GM18868 (cell line): ENCODE measurements at regions not wholly inside any gene's neighbourhood (a gene's known extent, or its start where the extent isn't known, plus 50 kb on each side); places are given as distances from the start of the nearest gene placed in this dataset.

ENCODE experiments used
- ATAC-seq: cut with Tn5 transposase; IDR thresholded peaks from one replicate; pipeline ENCODE4 v1.9.1; 2021; ENCODE audit warnings: mild to moderate bottlenecking, moderate library complexity; ENCODE audit not compliant: unreplicated experiment

- no peak for ATAC-seq
These were observed 550.1 kb downstream of the SLITRK6 start for GRCh38 chr13:85249151-85249550.

GRCh38 chr13:85247780-85248179 is 551.4 kb downstream of the SLITRK6 start:
- ATAC-seq: no peak

- ATAC-seq: no peak
These were observed 555.4 kb downstream of the SLITRK6 start for GRCh38 chr13:85243831-85244230.

- ATAC-seq: no peak
These were observed 558.2 kb downstream of the SLITRK6 start for GRCh38 chr13:85241060-85241459.

- no peak for ATAC-seq
These were observed 562.8 kb downstream of the SLITRK6 start for GRCh38 chr13:85236413-85236812.

GRCh38 chr13:85230691-85231093 is 568.5 kb downstream of the SLITRK6 start:
- no peak for ATAC-seq

GRCh38 chr13:85228692-85229091 is 570.5 kb downstream of the SLITRK6 start:
- ATAC-seq: no peak

- ATAC-seq: no peak
These were observed 575.1 kb downstream of the SLITRK6 start for GRCh38 chr13:85223883-85224656.

- ATAC-seq: no peak
These were observed 582.6 kb downstream of the SLITRK6 start for GRCh38 chr13:85216576-85216975.

- ATAC-seq: no peak
These were observed 586.5 kb downstream of the SLITRK6 start for GRCh38 chr13:85212692-85213091.

- no peak for ATAC-seq
These were observed 594.4 kb downstream of the SLITRK6 start for GRCh38 chr13:85204668-85205344.

- no peak for ATAC-seq
These were observed 601.8 kb downstream of the SLITRK6 start for GRCh38 chr13:85197431-85197830.

- no peak for ATAC-seq
These were observed 604.7 kb downstream of the SLITRK6 start for GRCh38 chr13:85194482-85194881.

- ATAC-seq: no peak
These were observed 607.1 kb downstream of the SLITRK6 start for GRCh38 chr13:85191996-85192718.

- ATAC-seq: no peak
These were observed 612.7 kb downstream of the SLITRK6 start for GRCh38 chr13:85186356-85187045.

GRCh38 chr13:85174291-85174690 is 624.9 kb downstream of the SLITRK6 start:
- no peak for ATAC-seq

- no peak for ATAC-seq
These were observed 628.8 kb downstream of the SLITRK6 start for GRCh38 chr13:85170372-85170771.

- ATAC-seq: no peak
These were observed 632.3 kb downstream of the SLITRK6 start for GRCh38 chr13:85166891-85167290.

- no peak for ATAC-seq
These were observed 636.2 kb downstream of the SLITRK6 start for GRCh38 chr13:85163063-85163462.

GRCh38 chr13:85148009-85148408 is 651.2 kb downstream of the SLITRK6 start:
- ATAC-seq: no peak

- no peak for ATAC-seq
These were observed 656.8 kb downstream of the SLITRK6 start for GRCh38 chr13:85142351-85142927.
